HG03558 (cell line): ENCODE measurements at regions not wholly inside any gene's neighbourhood (a gene's known extent, or its start where the extent isn't known, plus 50 kb on each side); places are given as distances from the start of the nearest gene placed in this dataset.
"Not testable (repeated sequence)": the region's sequence is repeated elsewhere in the genome, so short reads cannot be mapped to it uniquely, and the experiment has no call there.

Experiments
- ATAC-seq: cut with Tn5 transposase; IDR thresholded peaks from one replicate; pipeline ENCODE4 v1.9.1; 2021; ENCODE audit warnings: moderate number of reproducible peaks; ENCODE audit not compliant: unreplicated experiment; ENCODE audit errors: extremely low read depth

GRCh38 chr2:221724631-221725203 lies 152.6 kb upstream of the EPHA4 start:
- ATAC-seq, result no peak

DNA sequence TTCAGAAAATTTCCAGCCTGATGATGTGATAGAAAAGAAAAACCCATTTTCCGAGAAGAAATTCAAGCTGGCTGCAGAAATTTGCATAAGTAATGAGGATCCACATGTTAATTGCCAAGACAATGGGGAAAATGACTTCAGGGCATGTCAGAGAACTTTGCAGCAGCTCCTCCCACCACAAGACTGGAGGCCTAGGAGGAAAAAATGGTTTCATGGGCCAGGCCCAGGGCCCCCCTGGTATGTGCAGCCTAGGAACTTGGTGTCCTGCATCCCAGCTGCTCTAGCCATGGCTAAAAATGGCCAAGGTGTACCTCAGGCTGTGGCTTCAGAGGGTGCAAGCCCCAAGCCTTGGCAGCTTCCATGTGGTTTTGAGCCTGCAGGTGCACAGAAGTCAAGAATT lies 152.0 kb upstream of the EPHA4 start:
- not testable (repeated sequence) for ATAC-seq

- no peak for ATAC-seq
Observed at GRCh38 chr2:221716426-221717303, 144.6 kb upstream of the EPHA4 start.

DNA sequence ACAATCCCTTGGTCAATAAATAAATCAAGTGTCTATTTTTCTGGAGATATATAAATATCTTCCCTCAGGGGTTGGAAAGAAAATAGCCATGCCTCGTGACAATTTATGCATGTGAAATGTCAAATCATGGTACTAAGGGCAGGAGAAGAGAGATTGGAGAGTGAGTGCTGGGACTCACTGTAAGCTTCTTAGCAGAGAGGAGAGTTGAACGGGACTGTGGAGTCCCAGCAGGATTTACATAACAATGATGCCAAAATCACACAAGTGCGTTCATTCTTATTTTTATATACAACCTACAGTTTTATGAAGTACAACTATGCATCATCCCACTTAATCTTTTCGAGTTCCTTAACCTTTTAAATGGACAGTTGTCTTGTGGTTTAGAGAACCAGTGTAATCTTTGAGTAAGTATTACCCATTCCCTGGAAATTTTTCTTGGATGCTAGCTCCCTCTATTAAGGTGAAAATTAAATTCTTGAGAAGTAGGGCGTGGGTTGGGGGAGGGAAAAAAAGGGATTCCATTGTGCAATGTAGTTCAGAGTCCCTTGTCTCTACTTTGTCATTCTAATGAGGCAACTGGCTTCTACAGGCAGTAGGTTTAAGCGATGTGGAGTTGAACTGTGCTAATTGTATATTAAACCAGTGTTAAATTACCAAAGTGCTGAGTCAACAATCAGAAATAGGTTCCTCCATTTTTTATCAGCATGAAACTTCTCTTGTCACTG lies 143.6 kb upstream of the EPHA4 start:
- ATAC-seq, result no peak

DNA sequence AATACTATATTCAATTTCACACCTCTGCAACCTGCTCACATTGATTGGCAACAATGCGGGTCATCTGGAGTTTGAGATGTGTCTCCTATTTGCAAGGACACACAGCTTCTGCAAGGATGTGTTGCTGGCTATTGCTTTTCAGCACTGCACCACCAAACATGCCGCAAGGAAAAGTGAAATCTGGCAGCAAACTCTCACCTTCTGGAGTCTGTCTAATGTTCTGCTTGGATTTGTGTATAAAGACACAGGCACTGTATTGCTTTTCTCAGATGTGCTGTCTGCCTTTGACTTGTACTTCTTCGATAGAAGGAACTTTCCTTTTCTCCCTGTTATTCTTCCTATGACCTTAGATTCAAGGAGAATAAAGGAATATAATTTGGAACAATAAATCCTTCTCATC lies 138.6 kb upstream of the EPHA4 start:
- no peak for ATAC-seq

GRCh38 chr2:221708902-221709301 lies 136.8 kb upstream of the EPHA4 start:
- no peak for ATAC-seq

DNA sequence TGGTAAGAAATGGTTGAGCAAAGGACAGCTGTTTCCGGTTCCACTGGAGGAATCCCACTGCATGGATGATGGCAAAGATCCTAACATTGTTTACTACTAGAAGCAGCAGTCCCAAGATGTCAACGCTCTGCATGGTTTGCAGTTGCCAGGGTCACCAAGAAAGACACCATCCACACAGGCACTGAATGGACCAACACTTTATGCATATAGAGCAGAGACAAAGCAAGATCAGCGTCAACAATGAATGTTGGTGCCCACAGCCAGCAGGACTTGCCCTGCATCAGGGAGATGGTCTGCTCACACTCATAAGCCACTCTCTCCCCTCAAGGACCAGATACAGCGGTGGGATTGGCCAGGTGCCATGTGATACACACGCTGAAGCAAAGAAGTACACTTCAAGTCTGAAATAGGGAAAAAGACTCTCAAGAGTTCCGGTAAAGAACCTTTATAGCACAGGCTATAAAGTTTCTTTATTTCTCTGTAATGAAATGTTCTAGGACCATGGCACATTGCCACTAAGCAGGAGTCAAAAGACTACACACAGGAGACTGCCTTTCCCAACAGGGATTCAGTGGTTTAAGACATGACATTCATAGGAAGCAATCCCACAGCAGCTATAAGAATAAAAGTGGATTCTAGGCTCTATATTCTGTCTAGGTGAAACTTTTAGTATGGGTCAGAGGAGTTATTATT lies 133.2 kb upstream of the EPHA4 start:
- no peak for ATAC-seq

- no peak for ATAC-seq
Observed at GRCh38 chr2:221704442-221704841, 132.3 kb upstream of the EPHA4 start.

- no peak for ATAC-seq
Observed at GRCh38 chr2:221693365-221693764, 121.3 kb upstream of the EPHA4 start.

DNA sequence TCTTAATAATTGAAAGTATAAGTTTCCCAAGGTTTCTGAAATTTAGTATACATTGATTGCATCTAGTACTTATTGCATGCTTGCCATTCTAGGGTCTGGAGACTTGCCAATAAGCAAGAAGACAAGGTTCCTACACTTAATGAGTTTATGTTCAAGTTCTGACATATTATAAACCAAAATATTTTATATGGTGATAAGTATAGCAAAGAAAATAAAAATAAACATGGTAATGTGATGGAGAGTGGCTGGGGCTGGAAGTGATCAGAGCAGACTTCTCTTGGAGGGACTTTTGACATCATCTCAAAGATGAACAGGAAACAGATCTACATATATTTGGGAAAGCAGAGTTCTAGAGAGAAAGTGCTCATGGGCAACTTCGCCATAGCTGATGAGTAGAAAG lies 119.5 kb upstream of the EPHA4 start:
- ATAC-seq, result no peak

DNA sequence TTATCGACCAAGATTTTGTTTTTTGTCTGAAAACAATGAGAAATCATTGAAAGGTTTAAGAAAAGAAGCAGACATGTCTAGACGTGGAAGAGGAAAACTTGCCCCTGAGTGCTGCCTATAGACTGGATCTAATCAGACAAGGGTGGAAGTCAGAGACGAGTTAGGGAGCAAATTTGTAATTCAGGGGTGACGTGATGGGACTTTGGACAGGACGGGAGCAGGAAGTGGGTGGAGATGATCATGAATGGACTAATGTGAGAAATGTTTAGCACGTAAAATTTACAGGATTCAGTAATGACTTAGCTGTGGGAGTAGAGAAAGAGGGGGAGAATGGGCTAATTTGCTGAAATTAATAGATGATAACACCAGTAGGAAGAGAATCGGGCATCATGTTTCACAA lies 117.0 kb upstream of the EPHA4 start:
- ATAC-seq, result no peak

- no peak for ATAC-seq
Observed at GRCh38 chr2:221680548-221680947, 108.4 kb upstream of the EPHA4 start.

DNA sequence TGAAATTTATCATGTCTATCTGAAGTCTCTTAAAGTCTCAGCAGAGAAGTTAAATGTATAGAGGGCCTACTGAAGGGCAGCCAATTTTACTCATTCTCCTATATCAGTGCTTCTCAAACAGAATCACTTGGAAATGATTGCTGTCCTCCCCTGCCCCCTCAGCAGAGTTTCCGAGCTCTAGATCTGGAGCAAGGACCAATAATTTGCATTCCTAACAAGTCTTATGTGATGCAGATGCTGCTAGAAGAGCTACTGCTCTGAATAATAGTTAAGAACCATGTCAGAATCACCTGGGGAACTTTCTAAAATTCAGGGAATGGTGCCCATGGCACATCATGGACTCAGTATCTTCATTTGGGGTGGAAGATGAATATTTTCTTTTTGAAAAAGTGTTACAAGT lies 105.6 kb upstream of the EPHA4 start:
- ATAC-seq, result no peak

DNA sequence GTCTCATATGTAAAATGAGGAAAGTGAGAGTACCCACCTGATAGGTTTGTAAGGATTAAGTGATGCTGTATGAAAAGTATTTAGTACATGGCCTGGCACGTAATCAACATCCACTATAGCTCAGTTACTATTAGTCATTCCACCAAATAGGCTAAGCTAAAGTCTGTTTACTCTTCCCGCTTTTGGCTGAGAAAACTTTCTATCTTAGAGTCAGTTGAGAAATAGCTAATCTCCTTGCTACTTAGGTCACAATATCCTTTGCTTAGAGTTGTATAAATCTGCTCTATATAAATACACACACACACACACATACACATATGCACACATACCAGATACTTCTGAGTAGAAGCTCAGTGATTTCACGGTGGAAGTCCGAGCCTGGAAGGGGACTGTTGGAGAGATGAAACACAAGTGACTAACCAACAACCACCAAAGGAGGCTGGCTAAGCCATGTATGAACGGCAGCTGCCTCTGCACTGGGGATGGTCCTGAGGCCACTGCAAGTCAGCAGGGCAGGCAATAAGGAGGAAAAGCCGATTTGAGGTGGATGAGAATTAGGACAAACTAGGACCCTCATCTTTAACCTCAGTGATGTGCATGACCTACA lies 104.6 kb upstream of the EPHA4 start:
- no peak for ATAC-seq

DNA sequence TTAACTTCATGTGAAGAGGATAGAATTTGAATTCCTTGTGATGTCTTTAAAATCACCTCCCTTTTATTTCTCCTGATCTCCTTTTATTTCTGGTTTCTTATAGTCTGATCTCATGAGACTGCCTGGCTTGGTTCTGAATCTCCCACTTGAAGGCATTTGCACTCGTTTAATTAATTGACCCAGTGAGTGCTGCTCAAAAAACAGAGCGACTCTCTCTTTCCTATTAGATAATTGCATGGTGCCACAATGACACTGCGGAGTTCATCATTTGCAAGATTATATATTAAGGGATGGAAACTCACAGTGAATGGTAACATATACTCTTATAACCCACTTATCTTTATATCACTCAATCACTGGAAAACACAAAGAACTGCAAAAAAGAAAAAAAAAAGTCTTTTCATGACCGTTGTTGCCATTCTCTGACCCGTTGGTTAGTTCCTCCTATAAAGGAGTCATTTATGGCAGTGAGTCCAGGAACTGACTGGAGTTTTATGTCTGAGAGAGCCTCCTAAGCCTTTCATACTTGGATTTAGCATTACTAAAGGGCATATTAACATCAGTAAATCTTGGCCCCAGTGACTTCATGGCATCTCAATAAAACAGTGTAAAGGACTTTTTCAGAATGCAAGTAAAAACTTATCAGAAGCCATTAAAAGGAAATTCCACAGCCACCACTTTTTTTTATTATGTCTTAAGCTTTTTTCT lies 103.3 kb upstream of the EPHA4 start:
- no peak for ATAC-seq

- no peak for ATAC-seq
Observed at GRCh38 chr2:221674446-221674845, 102.3 kb upstream of the EPHA4 start.

- no peak for ATAC-seq
Observed at GRCh38 chr2:221673248-221673647, 101.1 kb upstream of the EPHA4 start.

GRCh38 chr2:221671515-221671914 lies 99.4 kb upstream of the EPHA4 start:
- no peak for ATAC-seq

GRCh38 chr2:221662689-221663391 lies 90.7 kb upstream of the EPHA4 start:
- no peak for ATAC-seq
